PC-3 (cell line): ENCODE measurements at regions not wholly inside any gene's neighbourhood (a gene's known extent, or its start where the extent isn't known, plus 50 kb on each side); places are given as distances from the start of the nearest gene placed in this dataset.

Experiments
- ATAC-seq: fragments of 200-7000 bp; cut with Tn5 transposase; 2 replicates; pipeline ENCODE4 v1.9.1; 2020; ENCODE audit warnings: mild to moderate bottlenecking, moderate library complexity
- BruUV-seq: library from RNA; stranded (reverse); fragments of 400-500 nt; replicated peaks from 2 replicates; lab custom pipeline; 2021; lab: Mats Ljungman, UMichigan
- CTCF ChIA-PET: fragments of 300-600 bp; sonication (Branson Sonifier 250); formaldehyde crosslinking; loops from one replicate; lab custom pipeline; 2022; ENCODE audit warnings: antibody characterized with exemption; lab: Charles Lee
- POLR2A ChIA-PET: fragments of 300-600 bp; sonication (Branson Sonifier 250); formaldehyde crosslinking; loops from one replicate; lab custom pipeline; 2022; ENCODE audit warnings: antibody characterized with exemption; ENCODE audit not compliant: unreplicated experiment; lab: Charles Lee
- DNase-seq: peaks from one replicate; pipeline ENCODE4 v3.0.0-alpha.2; 2015
- H2AFZ ChIP-seq: fragments of 300-600 bp; sonication (generic); 2 replicates; pipeline ENCODE4 v1.6.0; 2016; ENCODE audit warnings: antibody characterized with exemption, low read length
- H3F3A ChIP-seq: fragments of 300-600 bp; sonication (generic); one replicate; pipeline ENCODE4 v1.6.0; 2017; ENCODE audit warnings: antibody characterized with exemption, low read length, control low read depth, mild to moderate bottlenecking; ENCODE audit not compliant: unreplicated experiment
- H3K27ac ChIP-seq: fragments of 300-600 bp; sonication (generic); 2 replicates; pipeline ENCODE4 v1.5.1; 2016; ENCODE audit warnings: mild to moderate bottlenecking, low read length
- H3K27me3 ChIP-seq: fragments of 300-600 bp; sonication (generic); 2 replicates; pipeline ENCODE4 v1.6.1; 2016; ENCODE audit warnings: low read length, mixed read lengths
- H3K36me3 ChIP-seq: fragments of 300-600 bp; sonication (generic); 2 replicates; pipeline ENCODE4 v1.6.1; 2016; ENCODE audit warnings: low read depth, mixed run types, low read length, mixed read lengths
- H3K4me1 ChIP-seq: fragments of 300-600 bp; sonication (generic); 2 replicates; pipeline ENCODE4 v1.5.1; 2016; ENCODE audit warnings: low read length; ENCODE audit not compliant: insufficient read depth
- H3K4me2 ChIP-seq: fragments of 300-600 bp; sonication (generic); 2 replicates; pipeline ENCODE4 v1.6.0; 2016; ENCODE audit warnings: low read length
- H3K4me3 ChIP-seq: fragments of 300-600 bp; sonication (generic); 2 replicates; pipeline ENCODE4 v1.5.1; 2016; ENCODE audit warnings: mild to moderate bottlenecking, low read length, mixed read lengths
- H3K79me2 ChIP-seq: fragments of 300-600 bp; sonication (generic); 2 replicates; pipeline ENCODE4 v1.6.1; 2017; ENCODE audit warnings: low read length, mixed read lengths
- H3K9ac ChIP-seq: fragments of 300-600 bp; sonication (generic); 2 replicates; pipeline ENCODE4 v1.6.0; 2016; ENCODE audit warnings: mild to moderate bottlenecking, low read length
- H3K9me2 ChIP-seq: fragments of 300-600 bp; sonication (generic); replicated peaks from 2 replicates; pipeline ENCODE4 v1.6.1; 2016; ENCODE audit warnings: mixed run types, low read length, mixed read lengths
- H3K9me3 ChIP-seq: fragments of 300-600 bp; sonication (generic); 2 replicates; pipeline ENCODE4 v1.6.1; 2016; ENCODE audit warnings: low read length, mixed read lengths
- H4K20me1 ChIP-seq: fragments of 300-600 bp; sonication (generic); 2 replicates; pipeline ENCODE4 v1.6.1; 2016; ENCODE audit warnings: low read length, mixed read lengths
- CTCF ChIP-seq: fragments of 300-600 bp; sonication (generic); conservative IDR thresholded peaks from 2 replicates; pipeline ENCODE4 v1.5.1; 2017; ENCODE audit warnings: antibody characterized with exemption, low read depth, mild to moderate bottlenecking, low read length
- EZH2 ChIP-seq: fragments of 300-600 bp; sonication (generic); IDR thresholded peaks from one replicate; pipeline ENCODE4 v1.6.1; 2017; ENCODE audit warnings: antibody characterized with exemption, mild to moderate bottlenecking, low read length; ENCODE audit not compliant: unreplicated experiment
- EZH2phosphoT487 ChIP-seq: fragments of 300-600 bp; sonication (generic); IDR thresholded peaks from 2 replicates; pipeline ENCODE4 v1.6.1; 2018; ENCODE audit warnings: mild to moderate bottlenecking, antibody characterized with exemption, low read length, borderline replicate concordance
- intact Hi-C: fragments of 100-400 bp; cut with micrococcal nuclease; formaldehyde crosslinking; loops from 2 replicates; pipeline ENCODE4 v1.9.0; 2023

- H3K79me2 ChIP-seq, result no peaks in the 10 kb centered on the region
- H3K27me3 ChIP-seq, result no peaks in the 10 kb centered on the region
- H3K9me3 ChIP-seq, result no peaks in the 10 kb centered on the region
- H3K27ac ChIP-seq, result peak overlapping the region; percentile 7; the same call in 1 of the 2 replicates
- no peak overlapping the region for H3K4me3 ChIP-seq
- H4K20me1 ChIP-seq, result no peaks in the 10 kb centered on the region
- intact Hi-C loops, result no loop called here
- CTCF ChIA-PET, result no interaction called here
- no peak overlapping the region for H3K9ac ChIP-seq
- H3K4me2 ChIP-seq, result peak overlapping the region; percentile 58
- POLR2A ChIA-PET, result no interaction called here
- H2AFZ ChIP-seq, result no peak overlapping the region
- no peak for ATAC-seq
- H3K36me3 ChIP-seq, result no peaks in the 10 kb centered on the region
- no peaks in the 10 kb centered on the region for H3F3A ChIP-seq
- TF ChIP-seq EZH2phosphoT487, result no peak
- no peak for TF ChIP-seq EZH2
- no peak for TF ChIP-seq CTCF
- DNase-seq, result peak; percentile 19
- BruUV-seq, result no TSS peak
- peaks cover 17% of the 10 kb centered on the region for H3K4me1 ChIP-seq
- no peaks in the 10 kb centered on the region for H3K9me2 ChIP-seq
Observed at GRCh38 chr9:78746010-78746409, 449.1 kb downstream of the PSAT1 start.

GRCh38 chr9:78753039-78753438 lies 456.1 kb downstream of the PSAT1 start:
- no peaks in the 10 kb centered on the region for H3K9me2 ChIP-seq
- ChIA-PET POLR2A (no interaction called here), CTCF (no interaction called here)
- DNase-seq (no peak), ATAC-seq (no peak)
- no TSS peak for BruUV-seq
- H4K20me1 ChIP-seq, result no peaks in the 10 kb centered on the region
- no peak overlapping the region for H3K4me2 ChIP-seq
- no peaks in the 10 kb centered on the region for H3F3A ChIP-seq
- no peak overlapping the region for H3K9ac ChIP-seq
- intact Hi-C loops, result no loop called here
- no peaks in the 10 kb centered on the region for H3K4me1 ChIP-seq
- H3K36me3 ChIP-seq, result no peaks in the 10 kb centered on the region
- no peaks in the 10 kb centered on the region for H3K79me2 ChIP-seq
- no peaks in the 10 kb centered on the region for H3K27me3 ChIP-seq
- H3K27ac ChIP-seq, result no peak overlapping the region
- TF ChIP-seq CTCF, result no peak
- no peak for TF ChIP-seq EZH2
- TF ChIP-seq EZH2phosphoT487, result no peak
- H2AFZ ChIP-seq, result no peak overlapping the region
- H3K9me3 ChIP-seq, result no peaks in the 10 kb centered on the region
- H3K4me3 ChIP-seq, result no peak overlapping the region

GRCh38 chr9:78756813-78757510 lies 460.0 kb downstream of the PSAT1 start:
- Histone ChIP-seq H3K4me1 (no peaks in the 10 kb centered on the region), H2AFZ (no peak overlapping the region), H3K27me3 (no peaks in the 10 kb centered on the region), H3K9me2 (no peaks in the 10 kb centered on the region), H3K4me3 (no peak overlapping the region), H4K20me1 (no peaks in the 10 kb centered on the region), H3K27ac (no peak overlapping the region), H3F3A (no peaks in the 10 kb centered on the region), H3K79me2 (no peaks in the 10 kb centered on the region), H3K36me3 (no peaks in the 10 kb centered on the region), H3K4me2 (no peak overlapping the region), H3K9me3 (no peaks in the 10 kb centered on the region), H3K9ac (no peak overlapping the region)
- POLR2A ChIA-PET, result no interaction called here
- CTCF ChIA-PET, result no interaction called here
- TF ChIP-seq EZH2 (no peak), CTCF (no peak), EZH2phosphoT487 (no peak)
- ATAC-seq (no peak), DNase-seq (no peak)
- no TSS peak for BruUV-seq
- intact Hi-C loops, result no loop called here
